ENCODE measurements at regions not wholly inside any gene's neighbourhood (a gene's known extent, or its start where the extent isn't known, plus 50 kb on each side); places are given as distances from the start of the nearest gene placed in this dataset.

DNA sequence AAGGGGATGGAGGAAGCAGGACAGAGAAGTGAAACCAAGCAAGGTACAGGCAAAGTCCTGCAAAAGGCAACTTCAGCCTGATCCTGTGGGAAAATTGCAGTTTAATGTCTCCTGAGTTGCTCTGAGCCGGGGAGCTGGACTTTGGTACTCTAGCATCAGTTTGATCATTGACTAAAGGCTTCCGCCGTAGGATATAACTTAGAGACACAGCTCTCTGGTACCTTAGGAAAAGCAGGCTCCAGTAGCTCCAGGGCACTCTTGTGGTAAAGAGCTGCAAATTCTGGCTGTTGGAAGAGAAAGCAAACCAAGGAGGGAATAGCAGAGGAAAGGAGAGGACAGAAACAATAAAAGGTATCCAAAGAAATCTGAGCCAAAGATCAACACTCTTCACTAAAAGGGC, 521.1 kb downstream of the PLOD2 start:
- Mint-ChIP-seq H3K27me3 (no peaks in the 10 kb centered on the region), H3K4me3 (no peak overlapping the region), H3K36me3 (no peaks in the 10 kb centered on the region), H3K4me1 (ENCODE audit: unreplicated experiment) (no peaks in the 10 kb centered on the region), H3K9me3 (peaks cover under 1% of the 10 kb centered on the region), H3K27ac (no peak overlapping the region)
- DNase-seq (ENCODE audit: extremely low spot score, unreplicated experiment), result no peak
- TF ChIP-seq, protein P1, sequence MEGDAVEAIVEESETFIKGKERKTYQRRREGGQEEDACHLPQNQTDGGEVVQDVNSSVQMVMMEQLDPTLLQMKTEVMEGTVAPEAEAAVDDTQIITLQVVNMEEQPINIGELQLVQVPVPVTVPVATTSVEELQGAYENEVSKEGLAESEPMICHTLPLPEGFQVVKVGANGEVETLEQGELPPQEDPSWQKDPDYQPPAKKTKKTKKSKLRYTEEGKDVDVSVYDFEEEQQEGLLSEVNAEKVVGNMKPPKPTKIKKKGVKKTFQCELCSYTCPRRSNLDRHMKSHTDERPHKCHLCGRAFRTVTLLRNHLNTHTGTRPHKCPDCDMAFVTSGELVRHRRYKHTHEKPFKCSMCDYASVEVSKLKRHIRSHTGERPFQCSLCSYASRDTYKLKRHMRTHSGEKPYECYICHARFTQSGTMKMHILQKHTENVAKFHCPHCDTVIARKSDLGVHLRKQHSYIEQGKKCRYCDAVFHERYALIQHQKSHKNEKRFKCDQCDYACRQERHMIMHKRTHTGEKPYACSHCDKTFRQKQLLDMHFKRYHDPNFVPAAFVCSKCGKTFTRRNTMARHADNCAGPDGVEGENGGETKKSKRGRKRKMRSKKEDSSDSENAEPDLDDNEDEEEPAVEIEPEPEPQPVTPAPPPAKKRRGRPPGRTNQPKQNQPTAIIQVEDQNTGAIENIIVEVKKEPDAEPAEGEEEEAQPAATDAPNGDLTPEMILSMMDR (conservative IDR thresholded peaks at IDR 0.05), result no peak

DNA sequence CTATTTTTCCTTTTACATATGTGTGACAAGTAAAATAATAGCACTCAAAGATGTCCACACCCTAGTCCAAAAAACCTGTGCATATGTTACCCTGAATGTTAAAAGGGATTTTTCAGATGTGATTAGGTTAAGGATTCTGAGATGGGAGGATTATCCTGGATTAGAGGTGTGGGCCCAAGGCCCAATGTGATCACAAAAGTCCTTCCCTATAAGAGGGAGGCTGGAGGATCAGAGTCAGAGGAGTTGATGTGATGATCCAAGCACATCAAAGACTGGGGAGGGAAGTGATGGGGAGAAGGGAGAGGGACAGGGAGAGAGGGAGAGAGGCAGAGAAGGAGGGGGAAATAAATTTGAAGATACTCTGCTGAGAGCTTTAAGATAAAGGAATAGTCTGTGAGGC, 512.6 kb downstream of the PLOD2 start:
- Mint-ChIP-seq H3K36me3 (no peaks in the 10 kb centered on the region), H3K4me1 (ENCODE audit: unreplicated experiment) (no peaks in the 10 kb centered on the region), H3K27ac (no peak overlapping the region), H3K27me3 (no peaks in the 10 kb centered on the region), H3K9me3 (peaks cover 5% of the 10 kb centered on the region), H3K4me3 (no peak overlapping the region)
- TF ChIP-seq, protein P1 (conservative IDR thresholded peaks at IDR 0.05), result no peak
- DNase-seq (ENCODE audit: extremely low spot score, unreplicated experiment), result no peak

DNA sequence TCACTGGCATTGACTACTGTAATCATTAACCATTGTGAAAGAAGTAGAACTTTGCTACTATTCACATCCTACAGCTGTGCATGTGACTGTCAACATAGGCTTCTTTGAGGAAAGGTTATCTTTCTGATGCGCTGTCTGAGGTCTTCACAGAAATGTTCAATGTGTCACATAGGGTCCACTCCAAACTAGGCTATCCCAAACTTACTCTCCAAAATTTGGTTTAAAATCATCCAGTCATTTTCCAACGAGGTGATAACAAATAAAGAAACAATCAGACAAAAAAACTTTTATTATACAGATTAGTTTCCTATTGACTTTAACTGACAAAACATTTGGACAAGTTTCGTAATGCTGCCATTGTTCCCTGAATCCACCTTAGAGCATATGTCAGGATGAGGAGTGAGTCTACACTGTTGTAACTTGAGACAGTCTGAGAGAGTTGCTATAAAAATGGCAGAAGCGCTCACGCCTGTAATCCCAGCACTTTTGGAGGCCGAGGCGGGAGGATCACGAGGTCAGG, 511.6 kb downstream of the PLOD2 start:
- Mint-ChIP-seq H3K27ac (no peak overlapping the region), H3K36me3 (no peaks in the 10 kb centered on the region), H3K27me3 (no peaks in the 10 kb centered on the region), H3K4me1 (ENCODE audit: unreplicated experiment) (no peaks in the 10 kb centered on the region), H3K4me3 (no peak overlapping the region), H3K9me3 (peaks cover 5% of the 10 kb centered on the region)
- TF ChIP-seq, protein P1 (conservative IDR thresholded peaks at IDR 0.05), result no peak
- DNase-seq (ENCODE audit: extremely low spot score, unreplicated experiment), result no peak

DNA sequence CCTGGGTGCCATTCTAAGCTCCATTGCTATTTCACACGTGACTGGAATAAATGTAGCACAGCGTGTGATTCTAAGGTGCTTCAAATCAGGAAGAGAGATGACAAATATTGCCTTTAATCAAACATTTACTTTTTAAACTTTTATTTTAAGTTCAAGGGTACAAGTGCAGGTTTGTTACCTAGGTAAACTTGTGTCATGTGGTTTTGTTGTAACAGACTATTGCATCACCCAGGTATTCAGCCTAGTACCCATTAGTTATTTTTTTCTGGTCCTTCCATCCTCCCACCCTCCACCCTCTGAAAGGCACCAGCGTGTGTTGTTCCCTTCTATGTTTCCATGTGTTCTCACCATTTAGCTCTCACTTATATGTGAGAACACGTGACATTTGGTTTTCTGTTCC, 510.8 kb downstream of the PLOD2 start:
- TF ChIP-seq, protein P1 (conservative IDR thresholded peaks at IDR 0.05), result no peak
- Mint-ChIP-seq H3K27me3 (no peaks in the 10 kb centered on the region), H3K36me3 (no peaks in the 10 kb centered on the region), H3K4me1 (ENCODE audit: unreplicated experiment) (no peaks in the 10 kb centered on the region), H3K27ac (no peak overlapping the region), H3K4me3 (no peak overlapping the region), H3K9me3 (peaks cover under 1% of the 10 kb centered on the region)
- no peak for DNase-seq (ENCODE audit: extremely low spot score, unreplicated experiment)

DNA sequence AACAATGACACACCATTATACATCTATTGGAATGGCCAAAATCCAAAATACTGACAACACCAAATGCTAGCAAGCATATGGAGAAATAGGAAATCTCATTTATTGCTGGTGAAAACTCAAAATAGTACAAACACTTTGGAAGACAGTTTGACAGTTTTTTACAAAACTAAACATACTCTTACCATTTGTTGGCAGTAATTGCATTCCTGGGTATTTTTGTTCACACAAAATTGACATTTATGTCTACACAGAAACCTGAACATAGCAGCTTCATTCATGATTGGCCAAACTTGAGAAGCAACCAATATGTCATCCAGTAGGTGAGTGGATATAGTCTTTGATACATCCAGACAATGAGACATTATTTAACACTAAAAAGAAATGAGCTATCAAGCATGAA, 489.9 kb downstream of the PLOD2 start:
- TF ChIP-seq, protein P1 (conservative IDR thresholded peaks at IDR 0.05), result no peak
- no peaks in the 10 kb centered on the region for H3K9me3 Mint-ChIP-seq
- no peaks in the 10 kb centered on the region for H3K36me3 Mint-ChIP-seq
- no peak for DNase-seq (ENCODE audit: extremely low spot score, unreplicated experiment)
- H3K4me3 Mint-ChIP-seq, result no peak overlapping the region
- H3K27me3 Mint-ChIP-seq, result no peaks in the 10 kb centered on the region
- no peaks in the 10 kb centered on the region for H3K4me1 Mint-ChIP-seq (ENCODE audit: unreplicated experiment)
- no peak overlapping the region for H3K27ac Mint-ChIP-seq

DNA sequence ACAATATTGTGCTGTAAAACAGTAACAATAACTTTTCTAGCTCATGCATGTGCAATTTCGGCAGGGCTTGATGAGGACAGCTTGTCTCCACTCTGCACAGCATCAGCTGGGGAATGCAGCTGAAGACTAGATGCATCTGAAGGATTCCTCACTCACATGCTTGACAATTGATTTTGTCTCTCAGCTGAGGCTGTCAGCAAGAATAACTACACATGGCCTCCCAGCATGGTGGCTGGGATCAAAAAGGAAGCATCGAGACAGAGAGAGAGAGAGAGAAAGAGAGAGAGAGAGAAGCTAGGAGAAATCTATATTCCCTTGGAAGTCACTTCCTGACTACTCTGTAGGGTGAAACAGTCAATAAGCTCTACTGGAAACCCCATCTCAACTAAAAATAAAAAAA, 487.1 kb downstream of the PLOD2 start:
- Mint-ChIP-seq H3K27me3 (no peaks in the 10 kb centered on the region), H3K27ac (no peak overlapping the region), H3K9me3 (no peaks in the 10 kb centered on the region)

More for the DNA sequence above, 487.1 kb downstream of the PLOD2 start:
- no peaks in the 10 kb centered on the region for H3K36me3 Mint-ChIP-seq
- no peaks in the 10 kb centered on the region for H3K4me1 Mint-ChIP-seq (ENCODE audit: unreplicated experiment)
- DNase-seq (ENCODE audit: extremely low spot score, unreplicated experiment), result no peak
- TF ChIP-seq, protein P1 (conservative IDR thresholded peaks at IDR 0.05), result no peak
- no peak overlapping the region for H3K4me3 Mint-ChIP-seq
